Naive thymus-derived CD8-positive, alpha-beta T cell (primary cell): ENCODE measurements at regions not wholly inside any gene's neighbourhood (a gene's known extent, or its start where the extent isn't known, plus 50 kb on each side); places are given as distances from the start of the nearest gene placed in this dataset.
"Not testable (repeated sequence)": the region's sequence is repeated elsewhere in the genome, so short reads cannot be mapped to it uniquely, and the experiment has no call there.

Experiments used
- ATAC-seq, 2 donors: fragments of 150-1000 bp; cut with Tn5 transposase in 1 of 2; sonication (Bioruptor Pico), chemical (Tn5 transposase) in 1 of 2; 1 replicate in 1 of 2; 2 replicates in 1 of 2; pipeline ENCODE4 v1.10.0; 2021; ENCODE audit warnings: mild to moderate bottlenecking in 2 of 2, moderate library complexity in 2 of 2
- POLR2A ChIA-PET: fragments of 350-600 bp; sonication (Branson Sonifier 250); formaldehyde crosslinking; loops from one replicate; lab custom pipeline; 2021; ENCODE audit warnings: antibody characterized with exemption; lab: Charles Lee
- DNase-seq, 10 donors: peaks; one replicate each; pipeline versions ENCODE4 v3.0.0 to v3.0.0-alpha.2; 2020 to 2022
- H3K27ac Mint-ChIP-seq, 10 donors: one replicate each; pipeline ENCODE4 v1.8.0; 2020 to 2022; ENCODE audit warnings: mild to moderate bottlenecking in 10 of 10, mixed read lengths in 10 of 10, moderate library complexity in 4 of 10, inconsistent platforms in 1 of 10
- H3K27me3 Mint-ChIP-seq, 5 donors: one replicate each; pipeline ENCODE4 v1.8.0; 2021 to 2022; ENCODE audit warnings: mixed read lengths in 5 of 5
- H3K36me3 Mint-ChIP-seq, 3 donors: one replicate each; pipeline ENCODE4 v1.8.0; 2020 to 2022; ENCODE audit warnings: mixed read lengths in 3 of 3, mild to moderate bottlenecking in 2 of 3, inconsistent platforms in 1 of 3
- H3K4me1 Mint-ChIP-seq, 4 donors: one replicate each; pipeline ENCODE4 v1.8.0; 2021 to 2022; ENCODE audit warnings: mixed read lengths in 4 of 4
- H3K4me3 Mint-ChIP-seq, 10 donors: one replicate each; pipeline ENCODE4 v1.8.0; 2020 to 2022; ENCODE audit warnings: mild to moderate bottlenecking in 10 of 10, mixed read lengths in 10 of 10, moderate library complexity in 6 of 10, inconsistent platforms in 1 of 10
- H3K9me3 Mint-ChIP-seq, 9 donors: one replicate each; pipeline ENCODE4 v1.8.0; 2020 to 2022; ENCODE audit warnings: mixed read lengths in 9 of 9, mild to moderate bottlenecking in 3 of 9, inconsistent platforms in 1 of 9, moderate library complexity in 1 of 9

GRCh38 chr9:78407636-78408312, 110.8 kb downstream of the PSAT1 start:
- peaks cover 0 to 4% (median 2%) of the 10 kb centered on the region in 5 donors for H3K27me3 Mint-ChIP-seq
- no peak for DNase-seq

GRCh38 chr9:78408388-78408787, 111.5 kb downstream of the PSAT1 start:
- Mint-ChIP-seq H3K9me3 (no peaks in the 10 kb centered on the region), H3K4me3 (no peak overlapping the region), H3K36me3 (no peaks in the 10 kb centered on the region), H3K27me3 (peaks cover 0 to 2% (median 2%) of the 10 kb centered on the region in 5 donors), H3K4me1 (no peaks in the 10 kb centered on the region), H3K27ac (no peak overlapping the region)
- POLR2A ChIA-PET: no interaction called here
- DNase-seq (no peak), ATAC-seq (no peak)

More at GRCh38 chr9:78407636-78408312, 110.8 kb downstream of the PSAT1 start:
- Mint-ChIP-seq H3K36me3 (no peaks in the 10 kb centered on the region), H3K4me1 (no peaks in the 10 kb centered on the region), H3K4me3 (no peak overlapping the region), H3K9me3 (no peaks in the 10 kb centered on the region), H3K27ac (no peak overlapping the region)
- ATAC-seq: no peak
- POLR2A ChIA-PET: no interaction called here

GRCh38 chr9:78409928-78410510, 113.1 kb downstream of the PSAT1 start:
- H3K27me3 Mint-ChIP-seq, H3K4me3 Mint-ChIP-seq, H3K4me1 Mint-ChIP-seq, DNase-seq, H3K27ac Mint-ChIP-seq, ATAC-seq, POLR2A ChIA-PET, H3K9me3 Mint-ChIP-seq, H3K36me3 Mint-ChIP-seq: not testable (repeated sequence)

DNA sequence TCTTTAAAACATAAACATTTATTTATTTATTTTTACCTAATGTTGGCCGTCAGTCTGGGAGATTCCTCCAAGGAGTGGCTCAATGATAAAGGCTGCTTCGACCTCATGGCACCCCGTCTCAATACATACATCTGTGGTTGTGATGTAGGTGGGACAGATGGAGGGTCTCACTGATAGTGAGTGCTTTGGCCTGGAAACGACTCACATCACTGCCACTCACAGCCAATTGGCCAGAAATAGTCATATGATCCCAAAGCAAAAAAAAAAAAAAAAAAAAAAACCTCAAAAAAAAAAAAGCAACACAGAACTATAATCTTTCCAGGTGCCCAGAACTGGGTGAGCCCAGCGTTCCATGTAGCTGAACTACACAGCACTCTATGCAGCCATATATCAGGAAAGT, 125.4 kb downstream of the PSAT1 start:
- DNase-seq (no peak), ATAC-seq (no peak)
- Mint-ChIP-seq H3K9me3 (no peaks in the 10 kb centered on the region), H3K4me1 (no peaks in the 10 kb centered on the region), H3K27ac (no peak overlapping the region), H3K27me3 (peaks cover 0 to 6% (median 3%) of the 10 kb centered on the region in 5 donors), H3K36me3 (peaks cover 0 to 4% (median 2%) of the 10 kb centered on the region in 3 donors), H3K4me3 (no peak overlapping the region)
- POLR2A ChIA-PET: no interaction called here

- H3K4me1 Mint-ChIP-seq: no peaks in the 10 kb centered on the region
- ATAC-seq (no peak), DNase-seq (no peak)
- peaks cover 0 to 9% (median 6%) of the 10 kb centered on the region in 3 donors for H3K36me3 Mint-ChIP-seq
- peaks cover 0 to 4% (median 0%) of the 10 kb centered on the region in 5 donors for H3K27me3 Mint-ChIP-seq
- POLR2A ChIA-PET: no interaction called here
- H3K27ac Mint-ChIP-seq: no peak overlapping the region
- H3K4me3 Mint-ChIP-seq: no peak overlapping the region
- H3K9me3 Mint-ChIP-seq: peaks cover 0 to 11% (median 8%) of the 10 kb centered on the region in 9 donors
Measured at GRCh38 chr9:78424299-78424698, 127.4 kb downstream of the PSAT1 start.

DNA sequence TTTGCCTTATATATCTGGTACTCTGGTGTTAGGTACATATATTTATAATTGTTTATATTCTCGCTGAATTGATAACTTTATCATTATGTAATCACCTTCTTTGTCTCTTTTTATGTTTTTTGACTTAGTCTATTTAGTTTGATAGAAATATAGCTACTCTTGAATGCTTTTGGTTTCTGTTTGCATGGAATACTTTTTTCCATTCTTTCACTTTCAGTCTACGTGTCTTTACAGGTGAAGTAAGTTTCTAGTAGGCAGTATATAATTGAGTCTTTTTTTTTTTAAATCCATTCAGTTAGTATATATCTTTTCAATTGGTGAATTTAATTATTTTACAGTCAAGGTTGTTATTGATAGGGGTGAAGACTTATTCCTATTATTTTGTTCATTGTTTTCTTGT, 131.7 kb downstream of the PSAT1 start:
- no peak overlapping the region for H3K27ac Mint-ChIP-seq
- POLR2A ChIA-PET: no interaction called here
- no peaks in the 10 kb centered on the region for H3K4me1 Mint-ChIP-seq
- peaks cover 3 to 18% (median 6%) of the 10 kb centered on the region in 5 donors for H3K27me3 Mint-ChIP-seq
- peaks cover 0 to 18% (median 15%) of the 10 kb centered on the region in 3 donors for H3K36me3 Mint-ChIP-seq
- no peak overlapping the region for H3K4me3 Mint-ChIP-seq
- ATAC-seq (no peak), DNase-seq (no peak)
- peaks cover 0 to 31% (median 12%) of the 10 kb centered on the region in 9 donors for H3K9me3 Mint-ChIP-seq

DNA sequence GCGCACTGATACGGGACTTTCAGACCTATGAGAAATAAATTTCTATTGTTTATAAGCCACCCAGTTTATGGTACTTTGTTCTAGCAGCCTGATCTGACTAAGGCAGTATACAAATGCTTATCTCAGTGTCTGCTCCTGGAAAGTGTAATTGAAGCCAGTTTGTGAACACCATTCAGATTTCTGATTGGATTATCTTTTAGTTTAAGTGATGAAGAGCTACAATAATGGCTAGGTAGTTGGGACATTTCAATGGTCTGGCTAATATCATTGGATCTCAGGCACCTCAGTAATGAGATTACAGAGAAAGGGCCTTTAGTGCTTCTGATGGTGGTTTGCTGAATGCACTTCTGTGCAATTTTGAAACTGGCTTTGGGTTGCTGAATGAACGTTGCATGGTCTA, 133.5 kb downstream of the PSAT1 start:
- ATAC-seq (no peak), DNase-seq (no peak)
- Mint-ChIP-seq H3K4me3 (no peak overlapping the region), H3K27me3 (peaks cover 10 to 18% (median 15%) of the 10 kb centered on the region in 5 donors), H3K36me3 (peaks cover 0 to 18% (median 15%) of the 10 kb centered on the region in 3 donors), H3K27ac (no peak overlapping the region), H3K4me1 (no peaks in the 10 kb centered on the region), H3K9me3 (peaks cover 0 to 31% (median 12%) of the 10 kb centered on the region in 9 donors)
- POLR2A ChIA-PET: no interaction called here

- DNase-seq, ATAC-seq, POLR2A ChIA-PET, H3K27ac Mint-ChIP-seq, H3K4me1 Mint-ChIP-seq, H3K4me3 Mint-ChIP-seq: not testable (repeated sequence)
- peaks cover 0 to 18% (median 15%) of the 10 kb centered on the region in 3 donors for H3K36me3 Mint-ChIP-seq
- peaks cover 10 to 22% (median 17%) of the 10 kb centered on the region in 5 donors for H3K27me3 Mint-ChIP-seq
- peaks cover 0 to 31% (median 12%) of the 10 kb centered on the region in 9 donors for H3K9me3 Mint-ChIP-seq
Measured at GRCh38 chr9:78431039-78431438, 134.1 kb downstream of the PSAT1 start.

DNA sequence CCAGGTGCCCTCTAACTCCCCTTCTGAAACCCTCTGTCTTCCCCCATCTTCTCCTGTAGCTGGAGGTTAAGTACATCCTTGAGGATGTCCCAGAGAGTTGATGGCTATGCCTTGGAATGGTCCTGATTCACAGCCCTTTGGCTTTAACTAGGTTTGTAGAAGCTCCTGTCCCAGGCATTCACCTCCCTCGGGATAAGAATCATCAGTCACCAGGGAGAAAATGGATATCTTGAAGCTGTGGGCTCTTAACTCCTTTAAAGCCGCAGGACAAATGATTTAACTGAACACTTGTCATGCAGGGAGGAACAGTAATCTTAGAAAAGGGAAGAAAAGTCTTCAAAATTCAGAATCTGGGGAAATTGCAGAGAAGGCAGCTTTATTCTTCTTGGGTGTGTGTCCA, 139.9 kb downstream of the PSAT1 start:
- DNase-seq: no peak
- Mint-ChIP-seq H3K9me3 (peaks cover 0 to under 1% (median 0%) of the 10 kb centered on the region in 9 donors), H3K27me3 (peaks cover 15 to 52% (median 39%) of the 10 kb centered on the region in 5 donors), H3K4me1 (peaks cover 0 to 9% (median 6%) of the 10 kb centered on the region in 4 donors), H3K27ac (no peak overlapping the region), H3K36me3 (no peaks in the 10 kb centered on the region), H3K4me3 (no peak overlapping the region)
- ATAC-seq: no peak
- POLR2A ChIA-PET: no interaction called here

GRCh38 chr9:78437296-78437695, 140.4 kb downstream of the PSAT1 start:
- H3K27ac Mint-ChIP-seq: no peak overlapping the region
- no peaks in the 10 kb centered on the region for H3K36me3 Mint-ChIP-seq
- H3K9me3 Mint-ChIP-seq: no peaks in the 10 kb centered on the region
- H3K4me1 Mint-ChIP-seq: peaks cover 0 to 9% (median 6%) of the 10 kb centered on the region in 4 donors
- POLR2A ChIA-PET: no interaction called here
- H3K27me3 Mint-ChIP-seq: peaks cover 15 to 48% (median 39%) of the 10 kb centered on the region in 5 donors
- DNase-seq (no peak), ATAC-seq (no peak)
- H3K4me3 Mint-ChIP-seq: no peak overlapping the region

DNA sequence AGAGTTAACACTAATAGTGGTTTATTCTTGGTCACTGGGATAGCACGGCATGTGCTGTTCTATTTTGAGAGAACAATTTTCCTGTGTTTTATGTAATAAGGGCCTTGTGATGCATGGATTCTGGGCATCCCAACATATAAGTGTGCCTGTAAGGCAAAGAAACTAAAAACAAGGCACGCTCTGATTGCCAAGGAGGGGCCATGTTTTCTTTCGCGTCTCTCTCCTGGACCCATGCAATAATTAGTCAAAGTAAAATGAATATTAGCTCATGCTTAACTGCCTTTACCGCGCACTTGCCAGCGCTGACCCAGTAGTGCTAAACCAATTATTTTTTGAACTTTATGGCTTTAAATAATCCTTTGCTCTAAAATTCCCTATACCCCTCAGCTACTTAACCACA, 140.9 kb downstream of the PSAT1 start:
- no peak for ATAC-seq
- POLR2A ChIA-PET: no interaction called here
- DNase-seq: no peak
- Mint-ChIP-seq H3K27ac (no peak overlapping the region), H3K9me3 (no peaks in the 10 kb centered on the region), H3K4me3 (no peak overlapping the region), H3K36me3 (no peaks in the 10 kb centered on the region), H3K4me1 (peaks cover 0 to 9% (median 6%) of the 10 kb centered on the region in 4 donors), H3K27me3 (peaks cover 15 to 46% (median 36%) of the 10 kb centered on the region in 5 donors)

DNA sequence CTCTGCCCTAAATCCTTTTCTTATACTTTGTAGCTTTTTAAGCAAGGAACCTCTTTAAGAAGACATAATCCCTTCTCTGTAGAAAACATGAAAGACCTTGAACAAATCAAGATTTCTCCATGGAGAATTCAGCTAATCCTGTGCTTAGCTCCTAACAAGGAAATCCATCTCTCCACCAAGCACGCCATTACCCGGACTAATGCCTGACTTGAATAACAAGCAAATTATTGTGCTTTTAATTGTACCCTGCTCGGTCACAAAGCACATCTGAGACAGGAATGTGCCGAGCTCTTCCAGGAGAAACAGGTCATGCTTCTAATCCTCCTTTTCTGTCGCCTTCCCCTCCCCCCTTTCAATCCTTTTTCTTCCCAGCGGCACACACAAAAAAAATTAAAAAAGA, 141.3 kb downstream of the PSAT1 start:
- H3K4me1 Mint-ChIP-seq: peaks cover 0 to 9% (median 6%) of the 10 kb centered on the region in 4 donors
- POLR2A ChIA-PET: no interaction called here

DNA sequence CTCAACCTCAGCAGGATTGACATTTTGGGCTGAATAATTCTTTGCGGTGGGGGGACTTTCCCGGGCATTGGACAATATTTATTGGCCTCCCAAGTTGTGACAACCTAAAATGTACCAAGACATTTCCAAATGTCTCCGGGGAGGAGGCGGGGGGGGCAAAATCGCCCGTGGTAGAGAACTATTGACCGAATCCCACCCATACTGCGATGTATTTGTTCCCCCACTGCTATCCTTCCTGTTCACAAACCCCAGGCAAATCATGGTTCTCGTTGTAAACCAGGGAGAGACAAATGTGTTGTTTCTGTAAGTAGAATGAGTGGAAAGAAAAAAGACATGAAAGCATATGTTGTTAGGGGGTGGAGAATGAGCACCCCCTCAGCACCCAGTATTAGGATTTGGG, 141.9 kb downstream of the PSAT1 start:
- Mint-ChIP-seq H3K27ac (no peak overlapping the region), H3K9me3 (no peaks in the 10 kb centered on the region), H3K36me3 (no peaks in the 10 kb centered on the region), H3K4me1 (peaks cover 0 to 9% (median 6%) of the 10 kb centered on the region in 4 donors), H3K4me3 (no peak overlapping the region), H3K27me3 (peaks cover 18 to 44% (median 33%) of the 10 kb centered on the region in 5 donors)
- DNase-seq (no peak), ATAC-seq (no peak)
- POLR2A ChIA-PET: no interaction called here

More for the DNA sequence above, 141.3 kb downstream of the PSAT1 start:
- no peak overlapping the region for H3K27ac Mint-ChIP-seq
- no peak for ATAC-seq
- no peaks in the 10 kb centered on the region for H3K36me3 Mint-ChIP-seq
- peaks cover 15 to 44% (median 34%) of the 10 kb centered on the region in 5 donors for H3K27me3 Mint-ChIP-seq
- DNase-seq: no peak
- H3K4me3 Mint-ChIP-seq: no peak overlapping the region
- no peaks in the 10 kb centered on the region for H3K9me3 Mint-ChIP-seq
